H1 (cell line): ENCODE measurements at regions not wholly inside any gene's neighbourhood (a gene's known extent, or its start where the extent isn't known, plus 50 kb on each side); places are given as distances from the start of the nearest gene placed in this dataset.

Experiments
- CTCF ChIA-PET: fragments of 300-600 bp; sonication (Branson Sonifier 250); formaldehyde crosslinking; loops from one replicate; lab custom pipeline; 2021; ENCODE audit not compliant: partially characterized antibody; lab: Charles Lee
- POLR2A ChIA-PET: fragments of 300-600 bp; sonication (Branson Sonifier 250); formaldehyde crosslinking; loops from one replicate; lab custom pipeline; 2021; ENCODE audit warnings: inconsistent platforms; ENCODE audit not compliant: partially characterized antibody; lab: Charles Lee
- DNase-seq, 2 experiments: peaks; one replicate each; pipeline versions ENCODE4 v3.0.0 to v3.0.0-alpha.2; 2010 to 2022; ENCODE audit warnings: low spot score in 2 of 2, low read depth in 1 of 2, mixed read lengths in 1 of 2
- FAIRE-seq: peaks from 2 replicates; lab custom pipeline; 2011; peaks lifted over from hg19 to GRCh38; lab: Jason Lieb, UNC
- H2AFZ ChIP-seq: 2 replicates; pipeline ENCODE4 v1.8.1; 2012; ENCODE audit warnings: low read length, inconsistent platforms
- H2AK5ac ChIP-seq: 2 replicates; pipeline ENCODE4 v1.6.1; 2013; ENCODE audit warnings: low read depth, low read length
- H2BK120ac ChIP-seq: replicated peaks from 2 replicates; pipeline ENCODE3; 2013; ENCODE audit warnings: low read depth, low read length, inconsistent platforms
- H2BK12ac ChIP-seq: 2 replicates; pipeline ENCODE4 v1.6.1; 2013; ENCODE audit warnings: low read depth, low read length
- H2BK15ac ChIP-seq: 2 replicates; pipeline ENCODE4 v1.6.1; 2013; ENCODE audit warnings: low read length
- H2BK20ac ChIP-seq: 2 replicates; pipeline ENCODE4 v1.6.1; 2013; ENCODE audit warnings: low read length
- H2BK5ac ChIP-seq: 2 replicates; pipeline ENCODE4 v1.6.1; 2013; ENCODE audit warnings: low read depth, low read length
- H3K14ac ChIP-seq: 2 replicates; pipeline ENCODE4 v1.6.1; 2013; ENCODE audit warnings: inconsistent platforms; ENCODE audit not compliant: insufficient read length
- H3K18ac ChIP-seq: 2 replicates; pipeline ENCODE4 v1.6.1; 2013; ENCODE audit warnings: low read length; ENCODE audit errors: extremely low read depth
- H3K23ac ChIP-seq: 2 replicates; pipeline ENCODE4 v1.6.1; 2013; ENCODE audit warnings: inconsistent platforms; ENCODE audit not compliant: insufficient read length
- H3K23me2 ChIP-seq: 2 replicates; pipeline ENCODE4 v1.6.1; 2013; ENCODE audit warnings: low read depth, low read length
- H3K27ac ChIP-seq: 2 replicates; pipeline ENCODE4 v1.6.1; 2011; ENCODE audit warnings: low read depth, low read length, inconsistent platforms
- H3K27me3 ChIP-seq, 4 experiments: replicated peaks in 1 of 4; 1 replicate in 1 of 4; 2 replicates in 3 of 4; pipeline versions ENCODE4 v1.6.1 to v1.8.1; 2011 to 2013; ENCODE audit warnings: low read length in 3 of 4, mild to moderate bottlenecking in 3 of 4, inconsistent platforms in 2 of 4, mixed read lengths in 2 of 4, moderate library complexity in 1 of 4; ENCODE audit not compliant: control insufficient read depth in 3 of 4, insufficient read depth in 3 of 4; ENCODE audit errors: extremely low read depth in 1 of 4
- H3K36me3 ChIP-seq, 4 experiments: 2 replicates each; pipeline versions ENCODE4 v1.6.1 to v1.8.1; 2011 to 2013; ENCODE audit warnings: mild to moderate bottlenecking in 4 of 4, low read length in 3 of 4, moderate library complexity in 2 of 4, control low read depth in 1 of 4, inconsistent platforms in 1 of 4; ENCODE audit not compliant: insufficient read depth in 4 of 4, control insufficient read depth in 2 of 4
- H3K4ac ChIP-seq: replicated peaks from 2 replicates; pipeline ENCODE3; 2013; ENCODE audit warnings: low read length, low read depth, mixed read lengths, inconsistent platforms; ENCODE audit not compliant: insufficient read length
- H3K4me1 ChIP-seq, 4 experiments: replicated peaks in 1 of 4; 1 replicate in 1 of 4; 2 replicates in 3 of 4; pipeline versions ENCODE4 v1.6.1 to v1.8.1; 2011 to 2013; ENCODE audit warnings: low read length in 3 of 4, inconsistent platforms in 2 of 4, mixed read lengths in 1 of 4; ENCODE audit not compliant: insufficient read depth in 4 of 4, control insufficient read depth in 3 of 4
- H3K4me2 ChIP-seq, 2 experiments: 2 replicates each; pipeline versions ENCODE4 v1.6.1 to v1.8.1; 2011 to 2013; ENCODE audit warnings: low read depth in 2 of 2, low read length in 2 of 2, control low read depth in 1 of 2, inconsistent platforms in 1 of 2, mild to moderate bottlenecking in 1 of 2; ENCODE audit not compliant: insufficient read depth in 1 of 2
- H3K4me3 ChIP-seq, 4 experiments: fragments of 200-600, 300-600 bp in 1 of 4; sonication (generic), shearing (Covaris generic), sonication (Bioruptor Twin) in 1 of 4; 2 replicates each; pipeline versions ENCODE4 v1.5.1 to v1.8.1; 2011 to 2016; ENCODE audit warnings: low read length in 4 of 4, low read depth in 3 of 4, control low read depth in 2 of 4, inconsistent platforms in 2 of 4, mild to moderate bottlenecking in 2 of 4, mixed read lengths in 1 of 4, moderate library complexity in 1 of 4; ENCODE audit not compliant: insufficient read depth in 2 of 4; ENCODE audit errors: extremely low read depth in 1 of 4
- H3K56ac ChIP-seq: replicated peaks from 2 replicates; pipeline ENCODE3; 2013; ENCODE audit warnings: low read depth, mild to moderate bottlenecking, mixed read lengths, low read length, inconsistent platforms; ENCODE audit not compliant: insufficient read length
- H3K79me1 ChIP-seq: 2 replicates; pipeline ENCODE4 v1.6.1; 2013; ENCODE audit warnings: low read depth, low read length, control low read depth
- H3K79me2 ChIP-seq, 2 experiments: 2 replicates each; pipeline versions ENCODE4 v1.6.1 to v1.8.1; 2012 to 2013; ENCODE audit warnings: low read length in 2 of 2, mild to moderate bottlenecking in 2 of 2, inconsistent platforms in 1 of 2; ENCODE audit not compliant: insufficient read depth in 2 of 2, control insufficient read depth in 1 of 2
- H3K9ac ChIP-seq, 4 experiments: replicated peaks in 1 of 4; 1 replicate in 1 of 4; 2 replicates in 3 of 4; pipeline versions ENCODE4 v1.6.1 to v1.8.1; 2011 to 2013; ENCODE audit warnings: low read depth in 3 of 4, low read length in 3 of 4, control low read depth in 2 of 4, mild to moderate bottlenecking in 2 of 4, moderate library complexity in 2 of 4, inconsistent platforms in 1 of 4; ENCODE audit errors: extremely low read depth in 1 of 4
- H3K9me3 ChIP-seq, 2 experiments: 2 replicates each; pipeline versions ENCODE4 v1.6.1 to v1.8.1; 2012 to 2013; ENCODE audit warnings: mild to moderate bottlenecking in 2 of 2, moderate library complexity in 2 of 2, control low read depth in 1 of 2, inconsistent platforms in 1 of 2, low read depth in 1 of 2, low read length in 1 of 2, mixed read lengths in 1 of 2; ENCODE audit not compliant: insufficient read depth in 2 of 2
- H4K20me1 ChIP-seq, 2 experiments: replicated peaks in 1 of 2; 2 replicates each; pipeline versions ENCODE3 to v1.8.1; 2011 to 2013; ENCODE audit warnings: inconsistent platforms in 2 of 2, low read length in 2 of 2, mild to moderate bottlenecking in 1 of 2; ENCODE audit not compliant: insufficient read depth in 2 of 2, control insufficient read depth in 1 of 2
- H4K5ac ChIP-seq: 2 replicates; pipeline ENCODE4 v1.6.1; 2013; ENCODE audit warnings: low read length, low read depth, mixed read lengths, inconsistent platforms; ENCODE audit not compliant: insufficient read length
- H4K8ac ChIP-seq: 2 replicates; pipeline ENCODE4 v1.8.0; 2013; ENCODE audit warnings: mild to moderate bottlenecking, moderate library complexity, low read length, inconsistent platforms; ENCODE audit not compliant: insufficient read depth; ENCODE audit errors: extremely low read depth
- H4K91ac ChIP-seq: replicated peaks from 2 replicates; pipeline ENCODE3; 2013; ENCODE audit warnings: low read length, mixed read lengths, inconsistent platforms; ENCODE audit not compliant: insufficient read length
- BCL11A ChIP-seq, 2 experiments: IDR thresholded peaks; one replicate each; pipeline ENCODE4 v1.6.1; 2011; ENCODE audit warnings: low read depth in 2 of 2, low read length in 2 of 2, mild to moderate bottlenecking in 2 of 2
- CEBPB ChIP-seq: IDR thresholded peaks from 2 replicates; pipeline ENCODE4 v1.6.1; 2012; ENCODE audit warnings: low read depth, low read length
- CREB1 ChIP-seq: IDR thresholded peaks from 2 replicates; pipeline ENCODE4 v1.6.1; 2012; ENCODE audit warnings: inconsistent platforms
- EGR1 ChIP-seq: IDR thresholded peaks from 2 replicates; pipeline ENCODE4 v1.6.1; 2011; ENCODE audit warnings: low read depth, low read length, borderline replicate concordance
- HDAC6 ChIP-seq: IDR thresholded peaks from one replicate; pipeline ENCODE4 v1.7.1; 2012; ENCODE audit warnings: low read depth, mild to moderate bottlenecking, inconsistent platforms, low read length, moderate library complexity
- JUN ChIP-seq: IDR thresholded peaks from 2 replicates; pipeline ENCODE4 v1.6.1; 2011; ENCODE audit warnings: low read depth, mild to moderate bottlenecking, improper control_type of control experiment, low read length
- PHF8 ChIP-seq: fragments of 200-600 bp; sonication (generic); conservative IDR thresholded peaks from 2 replicates; pipeline ENCODE4 v1.7.1; 2012; ENCODE audit warnings: low read depth, mild to moderate bottlenecking, inconsistent platforms, low read length, moderate library complexity
- POLR2A ChIP-seq, 2 experiments: IDR thresholded peaks; 1 replicate in 1 of 2; 2 replicates in 1 of 2; pipeline ENCODE4 v1.6.1; 2011; ENCODE audit warnings: low read depth in 2 of 2, low read length in 2 of 2, mild to moderate bottlenecking in 2 of 2; ENCODE audit errors: control extremely low read depth in 1 of 2
- POLR2AphosphoS5 ChIP-seq: IDR thresholded peaks from 2 replicates; pipeline ENCODE4 v1.6.1; 2011; ENCODE audit warnings: low read depth, low read length
- SIRT6 ChIP-seq: IDR thresholded peaks from one replicate; pipeline ENCODE4 v1.7.1; 2012; ENCODE audit warnings: low read length, inconsistent platforms
- SIX5 ChIP-seq: IDR thresholded peaks from 2 replicates; pipeline ENCODE4 v1.6.1; 2011; ENCODE audit warnings: mild to moderate bottlenecking, low read depth, low read length
- SP1 ChIP-seq: IDR thresholded peaks from 2 replicates; pipeline ENCODE4 v1.6.1; 2011; ENCODE audit warnings: low read depth, low read length
- SP4 ChIP-seq: IDR thresholded peaks from 2 replicates; pipeline ENCODE4 v1.6.1; 2012; ENCODE audit warnings: low read length, inconsistent platforms
- SRF ChIP-seq: IDR thresholded peaks from 2 replicates; pipeline ENCODE4 v1.6.1; 2011; ENCODE audit warnings: mild to moderate bottlenecking, low read depth, low read length, moderate library complexity
- TEAD4 ChIP-seq: IDR thresholded peaks from 2 replicates; pipeline ENCODE4 v1.6.1; 2012; ENCODE audit warnings: low read depth, low read length, inconsistent platforms, mixed read lengths
- YY1 ChIP-seq: IDR thresholded peaks from 2 replicates; pipeline ENCODE4 v1.6.1; 2011; ENCODE audit warnings: low read depth, mild to moderate bottlenecking, low read length
- TF ChIP-seq, protein P1 (sequence below), 3 experiments: IDR thresholded peaks; 1 replicate in 2 of 3; 2 replicates in 1 of 3; pipeline versions ENCODE4 v1.5.1 to v1.6.1; 2011; ENCODE audit warnings: low read length in 3 of 3, mild to moderate bottlenecking in 3 of 3, inconsistent platforms in 2 of 3, low read depth in 1 of 3, moderate library complexity in 1 of 3; ENCODE audit not compliant: insufficient read depth in 1 of 3; ENCODE audit errors: control extremely low read depth in 1 of 3

DNA sequence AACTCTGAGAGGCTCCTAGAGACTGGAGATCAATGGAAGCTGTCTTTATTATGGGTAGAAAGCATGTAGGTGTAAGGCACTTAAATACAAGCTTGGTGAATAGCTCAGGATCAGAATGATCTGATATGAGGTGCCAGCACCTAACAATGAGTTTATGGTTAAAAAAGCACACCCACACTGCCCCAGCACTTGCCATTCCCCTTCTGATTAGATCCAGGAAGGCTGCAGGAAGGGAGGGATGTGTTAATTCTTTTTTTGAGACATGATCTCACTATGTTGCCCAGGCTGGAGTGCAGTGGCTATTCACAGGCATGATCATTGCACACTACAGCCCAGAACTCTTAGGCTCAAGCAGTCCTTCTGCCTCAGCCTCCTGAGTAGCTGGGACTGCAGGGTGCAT, 71.8 kb upstream of the IVNS1ABP start:
- FAIRE-seq = no peak
- H4K5ac ChIP-seq = no peak overlapping the region
- no peaks in the 10 kb centered on the region for H3K4me1 ChIP-seq
- H3K9me3 ChIP-seq = peaks cover 11 to 12% of the 10 kb centered on the region in 2 experiments; a peak in 3 of 4 replicates
- H3K79me2 ChIP-seq = no peaks in the 10 kb centered on the region
- H4K20me1 ChIP-seq = no peaks in the 10 kb centered on the region
- no peak overlapping the region for H3K18ac ChIP-seq
- no peaks in the 10 kb centered on the region for H3K79me1 ChIP-seq
- no peak overlapping the region for H4K91ac ChIP-seq
- H3K36me3 ChIP-seq = no peaks in the 10 kb centered on the region
- H2AK5ac ChIP-seq = no peak overlapping the region
- no peaks in the 10 kb centered on the region for H3K23me2 ChIP-seq
- H2BK20ac ChIP-seq = no peak overlapping the region
- H3K56ac ChIP-seq = no peak overlapping the region
- no peak overlapping the region for H2BK12ac ChIP-seq
- H2BK120ac ChIP-seq = no peak overlapping the region
- no peak for DNase-seq
- ChIA-PET CTCF (no interaction called here), POLR2A (no interaction called here)
- no peak overlapping the region for H3K27ac ChIP-seq
- no peak overlapping the region for H2BK5ac ChIP-seq
- H3K4ac ChIP-seq = no peak overlapping the region
- no peak overlapping the region for H3K9ac ChIP-seq
- H3K27me3 ChIP-seq = no peaks in the 10 kb centered on the region
- no peak overlapping the region for H2BK15ac ChIP-seq
- no peak overlapping the region for H3K4me2 ChIP-seq
- H4K8ac ChIP-seq = no peak overlapping the region
- no peak overlapping the region for H3K23ac ChIP-seq
- H2AFZ ChIP-seq = no peak overlapping the region
- H3K4me3 ChIP-seq = no peak overlapping the region
- H3K14ac ChIP-seq = no peak overlapping the region
- TF ChIP-seq HDAC6 (no peak), YY1 (no peak), POLR2AphosphoS5 (no peak), TEAD4 (no peak), SRF (no peak), JUN (no peak), POLR2A (IDR thresholded peaks at IDR 0.05; ENCODE audit: control extremely low read depth in 1 of 2, low read depth in 2 of 2, low read length in 2 of 2) (no peak), BCL11A (IDR thresholded peaks at IDR 0.05; ENCODE audit: low read depth in 2 of 2, low read length in 2 of 2) (no peak), SIX5 (no peak), SP4 (no peak), SIRT6 (no peak), SP1 (no peak), CEBPB (no peak), EGR1 (no peak), PHF8 (no peak), CREB1 (no peak)
- TF ChIP-seq, protein P1, sequence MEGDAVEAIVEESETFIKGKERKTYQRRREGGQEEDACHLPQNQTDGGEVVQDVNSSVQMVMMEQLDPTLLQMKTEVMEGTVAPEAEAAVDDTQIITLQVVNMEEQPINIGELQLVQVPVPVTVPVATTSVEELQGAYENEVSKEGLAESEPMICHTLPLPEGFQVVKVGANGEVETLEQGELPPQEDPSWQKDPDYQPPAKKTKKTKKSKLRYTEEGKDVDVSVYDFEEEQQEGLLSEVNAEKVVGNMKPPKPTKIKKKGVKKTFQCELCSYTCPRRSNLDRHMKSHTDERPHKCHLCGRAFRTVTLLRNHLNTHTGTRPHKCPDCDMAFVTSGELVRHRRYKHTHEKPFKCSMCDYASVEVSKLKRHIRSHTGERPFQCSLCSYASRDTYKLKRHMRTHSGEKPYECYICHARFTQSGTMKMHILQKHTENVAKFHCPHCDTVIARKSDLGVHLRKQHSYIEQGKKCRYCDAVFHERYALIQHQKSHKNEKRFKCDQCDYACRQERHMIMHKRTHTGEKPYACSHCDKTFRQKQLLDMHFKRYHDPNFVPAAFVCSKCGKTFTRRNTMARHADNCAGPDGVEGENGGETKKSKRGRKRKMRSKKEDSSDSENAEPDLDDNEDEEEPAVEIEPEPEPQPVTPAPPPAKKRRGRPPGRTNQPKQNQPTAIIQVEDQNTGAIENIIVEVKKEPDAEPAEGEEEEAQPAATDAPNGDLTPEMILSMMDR (IDR thresholded peaks at IDR 0.05; ENCODE audit: control extremely low read depth in 1 of 3, insufficient read depth in 1 of 3, low read depth in 1 of 3, low read length in 3 of 3) = no peak
